ENCODE measurements at regions not wholly inside any gene's neighbourhood (a gene's known extent, or its start where the extent isn't known, plus 50 kb on each side); places are given as distances from the start of the nearest gene placed in this dataset.

- Histone ChIP-seq H3K9me3 (ENCODE audit: low read length) (no peaks in the 10 kb centered on the region), H3K27ac (ENCODE audit: low read depth, low read length, poor library complexity, severe bottlenecking) (no peak overlapping the region), H3K9ac (ENCODE audit: low read length) (no peak overlapping the region), H4K20me1 (ENCODE audit: insufficient read depth, low read length) (no peaks in the 10 kb centered on the region), H3F3A (ENCODE audit: insufficient read depth, low read length) (no peaks in the 10 kb centered on the region), H3K4me1 (ENCODE audit: insufficient read depth, low read length, severe bottlenecking) (no peaks in the 10 kb centered on the region), H3K27me3 (ENCODE audit: insufficient read depth, low read length) (no peaks in the 10 kb centered on the region; the same call in 1 of the 2 replicates), H3K9me2 (ENCODE audit: low read depth, low read length) (no peaks in the 10 kb centered on the region), H3K36me3 (ENCODE audit: insufficient read depth, low read length) (no peaks in the 10 kb centered on the region), H2AFZ (ENCODE audit: low read length) (peak overlapping the region; percentile 70; the same call in 1 of the 2 replicates), H3K4me3 (ENCODE audit: low read depth, low read length, poor library complexity, severe bottlenecking) (no peak overlapping the region), H3K79me2 (ENCODE audit: insufficient read depth, low read length) (no peaks in the 10 kb centered on the region), H3K4me2 (ENCODE audit: low read length) (no peak overlapping the region; the same call in 1 of the 2 replicates)
- TF ChIP-seq EZH2 (IDR thresholded peaks at IDR 0.05; ENCODE audit: borderline replicate concordance, low read length) (no peak), CTCF (IDR thresholded peaks at IDR 0.05; ENCODE audit: low read length) (no peak)
Observed at GRCh38 chr6:139490482-139490881, 116.0 kb upstream of the CITED2 start.

GRCh38 chr6:139486476-139486799, 112.0 kb upstream of the CITED2 start:
- no peak overlapping the region for H3K4me2 ChIP-seq (ENCODE audit: low read length)
- no peaks in the 10 kb centered on the region for H3K27me3 ChIP-seq (ENCODE audit: insufficient read depth, low read length)
- H3K36me3 ChIP-seq (ENCODE audit: insufficient read depth, low read length): no peaks in the 10 kb centered on the region
- H2AFZ ChIP-seq (ENCODE audit: low read length): no peak overlapping the region
- H3F3A ChIP-seq (ENCODE audit: insufficient read depth, low read length): no peaks in the 10 kb centered on the region
- no peaks in the 10 kb centered on the region for H3K79me2 ChIP-seq (ENCODE audit: insufficient read depth, low read length)
- no peaks in the 10 kb centered on the region for H4K20me1 ChIP-seq (ENCODE audit: insufficient read depth, low read length)
- H3K9me2 ChIP-seq (ENCODE audit: low read depth, low read length): no peaks in the 10 kb centered on the region
- no peak overlapping the region for H3K4me3 ChIP-seq (ENCODE audit: low read depth, low read length, poor library complexity, severe bottlenecking)
- no peak for TF ChIP-seq CTCF (IDR thresholded peaks at IDR 0.05; ENCODE audit: low read length)
- H3K9me3 ChIP-seq (ENCODE audit: low read length): no peaks in the 10 kb centered on the region
- H3K9ac ChIP-seq (ENCODE audit: low read length): no peak overlapping the region
- no peaks in the 10 kb centered on the region for H3K4me1 ChIP-seq (ENCODE audit: insufficient read depth, low read length, severe bottlenecking)
- no peak overlapping the region for H3K27ac ChIP-seq (ENCODE audit: low read depth, low read length, poor library complexity, severe bottlenecking)

- H2AFZ ChIP-seq (ENCODE audit: low read length): no peak overlapping the region
- no peaks in the 10 kb centered on the region for H3K79me2 ChIP-seq (ENCODE audit: insufficient read depth, low read length)
Observed at GRCh38 chr6:139485742-139486475, 111.5 kb upstream of the CITED2 start.

More at GRCh38 chr6:139485742-139486475, 111.5 kb upstream of the CITED2 start:
- Histone ChIP-seq H3K9me3 (ENCODE audit: low read length) (no peaks in the 10 kb centered on the region), H3K9me2 (ENCODE audit: low read depth, low read length) (no peaks in the 10 kb centered on the region), H3K4me3 (ENCODE audit: low read depth, low read length, poor library complexity, severe bottlenecking) (no peak overlapping the region), H3K27ac (ENCODE audit: low read depth, low read length, poor library complexity, severe bottlenecking) (no peak overlapping the region), H3K4me1 (ENCODE audit: insufficient read depth, low read length, severe bottlenecking) (no peaks in the 10 kb centered on the region), H3K4me2 (ENCODE audit: low read length) (no peak overlapping the region), H3F3A (ENCODE audit: insufficient read depth, low read length) (no peaks in the 10 kb centered on the region), H3K27me3 (ENCODE audit: insufficient read depth, low read length) (no peaks in the 10 kb centered on the region), H4K20me1 (ENCODE audit: insufficient read depth, low read length) (no peaks in the 10 kb centered on the region), H3K36me3 (ENCODE audit: insufficient read depth, low read length) (no peaks in the 10 kb centered on the region), H3K9ac (ENCODE audit: low read length) (no peak overlapping the region)
- TF ChIP-seq EZH2 (IDR thresholded peaks at IDR 0.05; ENCODE audit: borderline replicate concordance, low read length) (no peak), CTCF (IDR thresholded peaks at IDR 0.05; ENCODE audit: low read length) (no peak)
